KG1 (cell line): ENCODE measurements at regions not wholly inside any gene's neighbourhood (a gene's known extent, or its start where the extent isn't known, plus 50 kb on each side); places are given as distances from the start of the nearest gene placed in this dataset.

Source experiments
- DNase-seq: peaks from one replicate; lab custom pipeline; 2025; lab: John Stamatoyannopoulos, UW

- no peak for DNase-seq
Measured at GRCh38 chr20:57082357-57082945, 184.0 kb downstream of the BMP7 start.

- no peak for DNase-seq
Measured at GRCh38 chr20:57083072-57083471, 183.4 kb downstream of the BMP7 start.

GRCh38 chr20:57086066-57086465, 180.4 kb downstream of the BMP7 start:
- DNase-seq, result no peak

GRCh38 chr20:57087102-57087501, 179.3 kb downstream of the BMP7 start:
- DNase-seq, result no peak

GRCh38 chr20:57087705-57088104, 178.7 kb downstream of the BMP7 start:
- no peak for DNase-seq

- no peak for DNase-seq
Measured at GRCh38 chr20:57088436-57088835, 178.0 kb downstream of the BMP7 start.

- no peak for DNase-seq
Measured at GRCh38 chr20:57089699-57090144, 176.7 kb downstream of the BMP7 start.

- DNase-seq, result no peak
Measured at GRCh38 chr20:57090590-57091560, 175.6 kb downstream of the BMP7 start.

- DNase-seq, result no peak
Measured at GRCh38 chr20:57091748-57092111, 174.7 kb downstream of the BMP7 start.

GRCh38 chr20:57092112-57092899, 174.1 kb downstream of the BMP7 start:
- DNase-seq, result peak; percentile 35

GRCh38 chr20:57092900-57093530, 173.4 kb downstream of the BMP7 start:
- DNase-seq, result no peak

GRCh38 chr20:57093766-57094165, 172.7 kb downstream of the BMP7 start:
- DNase-seq, result no peak

- no peak for DNase-seq
Measured at GRCh38 chr20:57094252-57094891, 172.1 kb downstream of the BMP7 start.

- no peak for DNase-seq
Measured at GRCh38 chr20:57094991-57095390, 171.4 kb downstream of the BMP7 start.

GRCh38 chr20:57095426-57095825, 171.0 kb downstream of the BMP7 start:
- DNase-seq, result no peak

- no peak for DNase-seq
Measured at GRCh38 chr20:57097245-57097915, 169.1 kb downstream of the BMP7 start.

- DNase-seq, result no peak
Measured at GRCh38 chr20:57102160-57102559, 164.3 kb downstream of the BMP7 start.

- DNase-seq, result no peak
Measured at GRCh38 chr20:57102566-57102965, 163.9 kb downstream of the BMP7 start.

GRCh38 chr20:57103146-57103800, 163.2 kb downstream of the BMP7 start:
- DNase-seq, result no peak

GRCh38 chr20:57104113-57104512, 162.3 kb downstream of the BMP7 start:
- no peak for DNase-seq
